ENCODE measurements at regions not wholly inside any gene's neighbourhood (a gene's known extent, or its start where the extent isn't known, plus 50 kb on each side); places are given as distances from the start of the nearest gene placed in this dataset.

DNA sequence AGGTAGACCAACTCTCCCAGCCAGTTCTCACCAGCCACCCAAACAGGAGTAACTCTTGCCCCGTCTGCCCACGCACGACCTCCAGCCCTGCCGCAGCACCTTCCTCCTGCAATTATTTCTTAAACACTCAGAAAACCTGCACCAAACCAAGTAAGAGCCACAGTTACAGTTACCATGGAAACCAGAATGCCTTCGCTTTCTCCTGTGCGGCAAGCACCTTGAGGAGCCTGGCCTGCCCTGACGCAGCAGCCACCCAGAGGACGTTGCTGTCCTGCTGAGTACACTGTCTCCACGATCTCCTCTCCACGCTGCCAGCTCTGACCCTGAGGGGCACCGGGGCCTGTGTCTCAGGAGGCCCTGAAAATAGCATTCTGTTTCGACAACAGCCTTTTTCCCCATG is 94.3 kb upstream of the SMIM21 start:
- no peak overlapping the region for H3K4me3 ChIP-seq (ENCODE audit: low read depth, low read length)
- TF ChIP-seq, protein P1, sequence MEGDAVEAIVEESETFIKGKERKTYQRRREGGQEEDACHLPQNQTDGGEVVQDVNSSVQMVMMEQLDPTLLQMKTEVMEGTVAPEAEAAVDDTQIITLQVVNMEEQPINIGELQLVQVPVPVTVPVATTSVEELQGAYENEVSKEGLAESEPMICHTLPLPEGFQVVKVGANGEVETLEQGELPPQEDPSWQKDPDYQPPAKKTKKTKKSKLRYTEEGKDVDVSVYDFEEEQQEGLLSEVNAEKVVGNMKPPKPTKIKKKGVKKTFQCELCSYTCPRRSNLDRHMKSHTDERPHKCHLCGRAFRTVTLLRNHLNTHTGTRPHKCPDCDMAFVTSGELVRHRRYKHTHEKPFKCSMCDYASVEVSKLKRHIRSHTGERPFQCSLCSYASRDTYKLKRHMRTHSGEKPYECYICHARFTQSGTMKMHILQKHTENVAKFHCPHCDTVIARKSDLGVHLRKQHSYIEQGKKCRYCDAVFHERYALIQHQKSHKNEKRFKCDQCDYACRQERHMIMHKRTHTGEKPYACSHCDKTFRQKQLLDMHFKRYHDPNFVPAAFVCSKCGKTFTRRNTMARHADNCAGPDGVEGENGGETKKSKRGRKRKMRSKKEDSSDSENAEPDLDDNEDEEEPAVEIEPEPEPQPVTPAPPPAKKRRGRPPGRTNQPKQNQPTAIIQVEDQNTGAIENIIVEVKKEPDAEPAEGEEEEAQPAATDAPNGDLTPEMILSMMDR (IDR thresholded peaks at IDR 0.05; ENCODE audit: low read depth, low read length), result no peak

- H3K4me3 ChIP-seq (ENCODE audit: low read depth, low read length), result no peak overlapping the region
- TF ChIP-seq, protein P1 (IDR thresholded peaks at IDR 0.05; ENCODE audit: low read depth, low read length), result no peak
These were observed 90.5 kb upstream of the SMIM21 start for GRCh38 chr18:75518007-75518406.

- TF ChIP-seq, protein P1 (IDR thresholded peaks at IDR 0.05; ENCODE audit: low read depth, low read length), result no peak
- H3K4me3 ChIP-seq (ENCODE audit: low read depth, low read length), result no peak overlapping the region
These were observed 89.8 kb upstream of the SMIM21 start for GRCh38 chr18:75517286-75517685.

GRCh38 chr18:75507636-75508035 is 80.1 kb upstream of the SMIM21 start:
- TF ChIP-seq, protein P1 (IDR thresholded peaks at IDR 0.05; ENCODE audit: low read depth, low read length), result no peak
- H3K4me3 ChIP-seq (ENCODE audit: low read depth, low read length), result no peak overlapping the region

- H3K4me3 ChIP-seq (ENCODE audit: low read depth, low read length), result no peak overlapping the region
- TF ChIP-seq, protein P1 (IDR thresholded peaks at IDR 0.05; ENCODE audit: low read depth, low read length), result no peak
These were observed 79.4 kb upstream of the SMIM21 start for GRCh38 chr18:75506913-75507312.

GRCh38 chr18:75504469-75504868 is 77.0 kb upstream of the SMIM21 start:
- TF ChIP-seq, protein P1 (IDR thresholded peaks at IDR 0.05; ENCODE audit: low read depth, low read length), result no peak
- no peak overlapping the region for H3K4me3 ChIP-seq (ENCODE audit: low read depth, low read length)

- TF ChIP-seq, protein P1 (IDR thresholded peaks at IDR 0.05; ENCODE audit: low read depth, low read length), result no peak
- H3K4me3 ChIP-seq (ENCODE audit: low read depth, low read length), result no peak overlapping the region
These were observed 76.1 kb upstream of the SMIM21 start for GRCh38 chr18:75503615-75504014.
